ENCODE measurements at regions not wholly inside any gene's neighbourhood (a gene's known extent, or its start where the extent isn't known, plus 50 kb on each side); places are given as distances from the start of the nearest gene placed in this dataset.

DNA sequence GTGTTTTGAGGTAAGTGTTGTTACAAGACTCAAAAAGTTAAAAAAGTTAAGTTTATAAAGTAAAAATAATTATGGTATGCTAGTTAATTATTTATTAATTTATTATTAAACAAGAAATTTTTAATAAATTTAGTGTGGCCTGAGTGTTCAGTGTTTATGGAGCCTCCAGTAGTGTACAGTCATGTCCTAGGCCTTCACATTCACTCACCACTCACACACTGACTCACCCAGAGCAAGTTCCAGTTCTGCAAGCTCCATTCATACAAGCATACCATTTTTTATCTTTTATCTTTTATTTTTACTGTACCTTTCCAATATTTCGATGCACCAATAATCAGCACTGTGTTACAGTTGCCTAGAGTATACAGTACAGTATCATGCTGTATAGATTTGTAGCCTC is 381.2 kb upstream of the MGMT start:
- TF ChIP-seq, protein P1, sequence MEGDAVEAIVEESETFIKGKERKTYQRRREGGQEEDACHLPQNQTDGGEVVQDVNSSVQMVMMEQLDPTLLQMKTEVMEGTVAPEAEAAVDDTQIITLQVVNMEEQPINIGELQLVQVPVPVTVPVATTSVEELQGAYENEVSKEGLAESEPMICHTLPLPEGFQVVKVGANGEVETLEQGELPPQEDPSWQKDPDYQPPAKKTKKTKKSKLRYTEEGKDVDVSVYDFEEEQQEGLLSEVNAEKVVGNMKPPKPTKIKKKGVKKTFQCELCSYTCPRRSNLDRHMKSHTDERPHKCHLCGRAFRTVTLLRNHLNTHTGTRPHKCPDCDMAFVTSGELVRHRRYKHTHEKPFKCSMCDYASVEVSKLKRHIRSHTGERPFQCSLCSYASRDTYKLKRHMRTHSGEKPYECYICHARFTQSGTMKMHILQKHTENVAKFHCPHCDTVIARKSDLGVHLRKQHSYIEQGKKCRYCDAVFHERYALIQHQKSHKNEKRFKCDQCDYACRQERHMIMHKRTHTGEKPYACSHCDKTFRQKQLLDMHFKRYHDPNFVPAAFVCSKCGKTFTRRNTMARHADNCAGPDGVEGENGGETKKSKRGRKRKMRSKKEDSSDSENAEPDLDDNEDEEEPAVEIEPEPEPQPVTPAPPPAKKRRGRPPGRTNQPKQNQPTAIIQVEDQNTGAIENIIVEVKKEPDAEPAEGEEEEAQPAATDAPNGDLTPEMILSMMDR (IDR thresholded peaks at IDR 0.05): no peak
- TF ChIP-seq POLR2A (IDR thresholded peaks at IDR 0.05) (no peak), POLR2AphosphoS5 (IDR thresholded peaks at IDR 0.05; ENCODE audit: insufficient read depth in 1 of 2, low read depth in 1 of 2) (no peak)
